HL-60 (cell line): ENCODE measurements at regions not wholly inside any gene's neighbourhood (a gene's known extent, or its start where the extent isn't known, plus 50 kb on each side); places are given as distances from the start of the nearest gene placed in this dataset.

Source experiments
- CTCF ChIP-seq: IDR thresholded peaks from one replicate; pipeline ENCODE4 v1.5.1; 2011; ENCODE audit warnings: low read length, control low read depth, inconsistent platforms; ENCODE audit not compliant: insufficient read depth
- GABPA ChIP-seq: IDR thresholded peaks from 2 replicates; pipeline ENCODE4 v1.6.1; 2012; ENCODE audit warnings: low read depth
- POLR2AphosphoS5 ChIP-seq: IDR thresholded peaks from 2 replicates; pipeline ENCODE4 v1.6.1; 2012; ENCODE audit warnings: low read depth

- TF ChIP-seq GABPA (no peak), CTCF (no peak), POLR2AphosphoS5 (no peak)
Measured at GRCh38 chr1:58398714-58399113, 147.8 kb downstream of the OMA1 start.
